Keratinocyte (primary cell): ENCODE measurements at regions not wholly inside any gene's neighbourhood (a gene's known extent, or its start where the extent isn't known, plus 50 kb on each side); places are given as distances from the start of the nearest gene placed in this dataset.

Source experiments
- DNase-seq: peaks from one replicate; pipeline ENCODE4 v3.0.0-alpha.2; 2011; ENCODE audit warnings: low read depth, missing footprints, low spot score
- FAIRE-seq: peaks from 2 replicates; lab custom pipeline; 2011; peaks lifted over from hg19 to GRCh38; lab: Jason Lieb, UNC
- H2AFZ ChIP-seq: 2 replicates; pipeline ENCODE4 v1.6.0; 2012; ENCODE audit warnings: low read length, control low read depth, inconsistent platforms; ENCODE audit not compliant: control insufficient read depth
- H3K27ac ChIP-seq: 2 replicates; pipeline ENCODE4 v1.5.1; 2011; ENCODE audit warnings: low read length; ENCODE audit not compliant: control insufficient read depth, insufficient read depth
- H3K27me3 ChIP-seq: 3 replicates; pipeline ENCODE4 v1.6.0; 2011; ENCODE audit warnings: low read length; ENCODE audit not compliant: control insufficient read depth, insufficient read depth; ENCODE audit errors: extremely low read depth
- H3K36me3 ChIP-seq, 2 experiments: 2 replicates in 1 of 2; 3 replicates in 1 of 2; pipeline ENCODE4 v1.5.1; 2011; ENCODE audit warnings: low read length in 2 of 2, mild to moderate bottlenecking in 1 of 2; ENCODE audit not compliant: control insufficient read depth in 2 of 2, insufficient read depth in 2 of 2; ENCODE audit errors: extremely low read depth in 1 of 2
- H3K4me1 ChIP-seq: 3 replicates; pipeline ENCODE4 v1.5.1; 2011; ENCODE audit warnings: low read length; ENCODE audit not compliant: control insufficient read depth, insufficient read depth; ENCODE audit errors: extremely low read depth
- H3K4me2 ChIP-seq: 3 replicates; pipeline ENCODE4 v1.6.0; 2011; ENCODE audit warnings: low read depth, low read length; ENCODE audit not compliant: control insufficient read depth, insufficient read depth; ENCODE audit errors: extremely low read depth
- H3K4me3 ChIP-seq, 3 experiments: fragments of 200-600 bp in 1 of 3; sonication (generic) in 1 of 3; 2 replicates in 2 of 3; 3 replicates in 1 of 3; pipeline ENCODE4 v1.5.1; 2011 to 2016; ENCODE audit warnings: low read length in 3 of 3, mild to moderate bottlenecking in 3 of 3, control low read depth in 2 of 3, inconsistent platforms in 1 of 3, low read depth in 1 of 3, mixed read lengths in 1 of 3, mixed run types in 1 of 3, moderate library complexity in 1 of 3; ENCODE audit not compliant: control insufficient read depth in 2 of 3, insufficient read depth in 2 of 3; ENCODE audit errors: extremely low read depth in 1 of 3
- H3K79me2 ChIP-seq: 2 replicates; pipeline ENCODE4 v1.6.0; 2012; ENCODE audit warnings: low read length; ENCODE audit not compliant: control insufficient read depth, insufficient read depth
- H3K9ac ChIP-seq: 3 replicates; pipeline ENCODE4 v1.6.0; 2011; ENCODE audit warnings: low read length; ENCODE audit not compliant: control insufficient read depth, insufficient read depth; ENCODE audit errors: extremely low read depth
- H3K9me1 ChIP-seq: 3 replicates; pipeline ENCODE4 v1.6.0; 2011; ENCODE audit warnings: low read length; ENCODE audit not compliant: control insufficient read depth, insufficient read depth; ENCODE audit errors: extremely low read depth
- H3K9me3 ChIP-seq: 2 replicates; pipeline ENCODE4 v1.5.1; 2012; ENCODE audit warnings: low read depth, low read length; ENCODE audit not compliant: control insufficient read depth
- H4K20me1 ChIP-seq: 3 replicates; pipeline ENCODE4 v1.6.0; 2011; ENCODE audit warnings: low read length; ENCODE audit not compliant: control insufficient read depth, insufficient read depth; ENCODE audit errors: extremely low read depth
- CTCF ChIP-seq, 3 experiments: IDR thresholded peaks in 1 of 3; conservative IDR thresholded peaks in 1 of 3; optimal IDR thresholded peaks in 1 of 3; 2 replicates in 2 of 3; 3 replicates in 1 of 3; pipeline versions ENCODE3 to v1.5.1; 2011; ENCODE audit warnings: low read length in 3 of 3, mild to moderate bottlenecking in 3 of 3, moderate library complexity in 2 of 3, control low read depth in 1 of 3, inconsistent platforms in 1 of 3; ENCODE audit not compliant: insufficient read depth in 2 of 3; ENCODE audit errors: extremely low read depth in 1 of 3
- EZH2 ChIP-seq: IDR thresholded peaks from one replicate; pipeline ENCODE4 v1.6.1; 2012; ENCODE audit warnings: inconsistent platforms, mild to moderate bottlenecking, low read length, moderate library complexity
- dilution Hi-C: fragments of 300-500 bp; cut with MboI; formaldehyde crosslinking; loops from one replicate; pipeline ENCODE4 v1.7.0; 2020; ENCODE audit warnings: low sequenced_read_pairs; ENCODE audit not compliant: extremely low pct_ligation_motif_present

GRCh38 chr2:78870343-78870967 lies 155.0 kb upstream of the REG3G start:
- dilution Hi-C loops, result no loop called here
- FAIRE-seq, result no peak

GRCh38 chr2:78873526-78873925 lies 152.0 kb upstream of the REG3G start:
- dilution Hi-C loops, result no loop called here

More at GRCh38 chr2:78870343-78870967, 155.0 kb upstream of the REG3G start:
- Histone ChIP-seq H3K27me3 (no peaks in the 10 kb centered on the region), H3K36me3 (no peaks in the 10 kb centered on the region), H3K27ac (no peak overlapping the region), H4K20me1 (no peaks in the 10 kb centered on the region), H3K4me3 (no peak overlapping the region), H2AFZ (no peak overlapping the region), H3K4me1 (no peaks in the 10 kb centered on the region), H3K9me1 (no peaks in the 10 kb centered on the region), H3K9ac (no peak overlapping the region), H3K9me3 (no peaks in the 10 kb centered on the region), H3K4me2 (no peak overlapping the region), H3K79me2 (no peaks in the 10 kb centered on the region)
- no peak for TF ChIP-seq EZH2
- DNase-seq, result no peak

More at GRCh38 chr2:78873526-78873925, 152.0 kb upstream of the REG3G start:
- Histone ChIP-seq H3K9me3 (no peaks in the 10 kb centered on the region), H3K4me3 (no peak overlapping the region), H3K36me3 (no peaks in the 10 kb centered on the region), H3K27me3 (no peaks in the 10 kb centered on the region), H3K9me1 (no peaks in the 10 kb centered on the region), H3K79me2 (no peaks in the 10 kb centered on the region), H2AFZ (no peak overlapping the region), H3K9ac (no peak overlapping the region), H4K20me1 (no peaks in the 10 kb centered on the region), H3K4me2 (no peak overlapping the region), H3K4me1 (no peaks in the 10 kb centered on the region), H3K27ac (no peak overlapping the region)
- no peak for TF ChIP-seq CTCF (optimal IDR thresholded peaks at IDR 0.05 in 1 of 3, IDR thresholded peaks at IDR 0.05 in 1 of 3, conservative IDR thresholded peaks at IDR 0.05 in 1 of 3; ENCODE audit: extremely low read depth in 1 of 3, insufficient read depth in 2 of 3, low read length in 3 of 3)
- TF ChIP-seq EZH2, result no peak
- DNase-seq, result no peak
- FAIRE-seq, result no peak
